H9 (cell line): ENCODE measurements at regions not wholly inside any gene's neighbourhood (a gene's known extent, or its start where the extent isn't known, plus 50 kb on each side); places are given as distances from the start of the nearest gene placed in this dataset.

ENCODE experiments used
- DNase-seq: peaks from one replicate; pipeline ENCODE4 v3.0.0-alpha.2; 2017
- H2AFZ ChIP-seq: one replicate; pipeline ENCODE4 v1.6.1; 2013; ENCODE audit warnings: mild to moderate bottlenecking, low read length, control low read depth, moderate library complexity
- H2AK5ac ChIP-seq: 2 replicates; pipeline ENCODE4 v1.6.1; 2013; ENCODE audit warnings: low read length, control low read depth, mixed read lengths; ENCODE audit not compliant: insufficient read length
- H2BK120ac ChIP-seq: one replicate; pipeline ENCODE4 v1.6.1; 2013; ENCODE audit warnings: low read depth, mild to moderate bottlenecking, low read length, control low read depth, inconsistent platforms; ENCODE audit not compliant: poor library complexity, severe bottlenecking
- H2BK12ac ChIP-seq: 2 replicates; pipeline ENCODE4 v1.6.1; 2013; ENCODE audit warnings: low read length, control low read depth, mixed read lengths, low read depth; ENCODE audit not compliant: insufficient read length
- H2BK15ac ChIP-seq: 2 replicates; pipeline ENCODE4 v1.6.1; 2013; ENCODE audit warnings: low read depth, low read length, control low read depth
- H2BK20ac ChIP-seq: one replicate; pipeline ENCODE4 v1.6.1; 2013; ENCODE audit warnings: low read depth, mild to moderate bottlenecking, low read length, control low read depth, inconsistent platforms; ENCODE audit not compliant: poor library complexity, severe bottlenecking
- H2BK5ac ChIP-seq: 2 replicates; pipeline ENCODE4 v1.6.1; 2013; ENCODE audit warnings: low read length, control low read depth, mixed read lengths; ENCODE audit not compliant: insufficient read length
- H3K14ac ChIP-seq: 2 replicates; pipeline ENCODE4 v1.6.1; 2013; ENCODE audit warnings: low read length, control low read depth; ENCODE audit not compliant: insufficient read depth
- H3K18ac ChIP-seq: 2 replicates; pipeline ENCODE4 v1.6.1; 2013; ENCODE audit warnings: low read depth, mild to moderate bottlenecking, mixed read lengths, low read length, control low read depth; ENCODE audit not compliant: insufficient read length
- H3K23ac ChIP-seq: 2 replicates; pipeline ENCODE4 v1.6.1; 2013; ENCODE audit warnings: low read length, control low read depth, mixed read lengths, low read depth; ENCODE audit not compliant: insufficient read length
- H3K23me2 ChIP-seq: 2 replicates; pipeline ENCODE4 v1.6.1; 2013; ENCODE audit warnings: low read depth, mild to moderate bottlenecking, mixed read lengths, low read length, control low read depth; ENCODE audit not compliant: insufficient read length, poor library complexity, severe bottlenecking
- H3K27ac ChIP-seq: 2 replicates; pipeline ENCODE4 v1.5.1; 2013; ENCODE audit warnings: low read length, control low read depth, mixed read lengths, low read depth; ENCODE audit not compliant: insufficient read length
- H3K27me3 ChIP-seq: 2 replicates; pipeline ENCODE4 v1.6.1; 2013; ENCODE audit warnings: low read length, control low read depth, inconsistent platforms; ENCODE audit not compliant: insufficient read depth
- H3K4ac ChIP-seq: 2 replicates; pipeline ENCODE4 v1.6.1; 2013; ENCODE audit warnings: low read depth, mild to moderate bottlenecking, control low read depth, inconsistent platforms, low read length, moderate library complexity
- H3K4me1 ChIP-seq: 2 replicates; pipeline ENCODE4 v1.6.1; 2013; ENCODE audit warnings: low read length, control low read depth, inconsistent platforms; ENCODE audit not compliant: insufficient read depth
- H3K4me2 ChIP-seq: 2 replicates; pipeline ENCODE4 v1.6.1; 2013; ENCODE audit warnings: low read length, control low read depth, mixed read lengths; ENCODE audit not compliant: insufficient read length, insufficient read depth
- H3K56ac ChIP-seq: 2 replicates; pipeline ENCODE4 v1.6.1; 2013; ENCODE audit warnings: low read depth, mild to moderate bottlenecking, mixed read lengths, low read length, control low read depth; ENCODE audit not compliant: insufficient read length
- H3K79me1 ChIP-seq: 2 replicates; pipeline ENCODE4 v1.6.1; 2013; ENCODE audit warnings: low read depth, mild to moderate bottlenecking, moderate library complexity, low read length, control low read depth, inconsistent platforms; ENCODE audit not compliant: insufficient read depth, poor library complexity, severe bottlenecking
- H3K79me2 ChIP-seq: 2 replicates; pipeline ENCODE4 v1.6.1; 2013; ENCODE audit warnings: low read length, control low read depth, inconsistent platforms; ENCODE audit not compliant: insufficient read depth
- H3K9ac ChIP-seq: 2 replicates; pipeline ENCODE4 v1.6.1; 2013; ENCODE audit warnings: low read length, control low read depth, mixed read lengths; ENCODE audit not compliant: insufficient read length; ENCODE audit errors: extremely low read depth
- H3K9me3 ChIP-seq: one replicate; pipeline ENCODE4 v1.6.1; 2013; ENCODE audit warnings: low read depth, low read length, inconsistent platforms; ENCODE audit not compliant: control insufficient read depth
- H3T11ph ChIP-seq: one replicate; pipeline ENCODE4 v1.6.1; 2013; ENCODE audit warnings: mild to moderate bottlenecking, low read length, control low read depth, inconsistent platforms
- H4K20me1 ChIP-seq: one replicate; pipeline ENCODE4 v1.6.1; 2013; ENCODE audit not compliant: control insufficient read depth, insufficient read length, insufficient read depth
- H4K5ac ChIP-seq: 2 replicates; pipeline ENCODE4 v1.6.1; 2013; ENCODE audit warnings: low read depth, mild to moderate bottlenecking, mixed read lengths, low read length, control low read depth; ENCODE audit not compliant: insufficient read length
- H4K8ac ChIP-seq: replicated peaks from 2 replicates; pipeline ENCODE4 v1.6.1; 2013; ENCODE audit warnings: low read length, control low read depth, mixed read lengths, low read depth; ENCODE audit not compliant: insufficient read length
- H4K91ac ChIP-seq: 2 replicates; pipeline ENCODE4 v1.6.1; 2013; ENCODE audit warnings: low read depth, mild to moderate bottlenecking, moderate library complexity, mixed read lengths, low read length, control low read depth; ENCODE audit not compliant: insufficient read length
- H3K27ac Mint-ChIP-seq, 3 experiments: 2 replicates in 2 of 3; 3 replicates in 1 of 3; pipeline ENCODE4 v1.8.0; 2020 to 2021; ENCODE audit warnings: mixed read lengths in 3 of 3, mild to moderate bottlenecking in 1 of 3, moderate library complexity in 1 of 3
- H3K27me3 Mint-ChIP-seq: 2 replicates; pipeline ENCODE4 v1.8.0; 2021; ENCODE audit warnings: low read depth, mild to moderate bottlenecking, moderate library complexity, mixed read lengths
- H3K36me3 Mint-ChIP-seq, 3 experiments: 2 replicates in 2 of 3; 3 replicates in 1 of 3; pipeline ENCODE4 v1.8.0; 2020 to 2021; ENCODE audit warnings: low read depth in 3 of 3, mixed read lengths in 3 of 3; ENCODE audit not compliant: insufficient read depth in 1 of 3
- H3K4me1 Mint-ChIP-seq, 2 experiments: 2 replicates each; pipeline ENCODE4 v1.8.0; 2020; ENCODE audit warnings: mixed read lengths in 2 of 2
- H3K4me3 Mint-ChIP-seq, 2 experiments: 2 replicates in 1 of 2; 3 replicates in 1 of 2; pipeline ENCODE4 v1.8.0; 2020 to 2021; ENCODE audit warnings: mild to moderate bottlenecking in 2 of 2, mixed read lengths in 2 of 2, moderate library complexity in 1 of 2
- H3K9me3 Mint-ChIP-seq, 2 experiments: 2 replicates in 1 of 2; 3 replicates in 1 of 2; pipeline ENCODE4 v1.8.0; 2020; ENCODE audit warnings: mild to moderate bottlenecking in 2 of 2, mixed read lengths in 2 of 2, moderate library complexity in 1 of 2
- WGBS: extraction: QIAGEN DNeasy Blood & Tissue Kit; methylation state at CpG from one replicate; pipeline ENCODE4 v1.1.7; 2013; ENCODE audit warnings: missing lambda C conversion rate, low lambda C conversion rate, mixed read lengths; ENCODE audit not compliant: insufficient read length; ENCODE audit errors: extremely low coverage; 5-methylcytosine and 5-hydroxymethylcytosine counted together
- TF ChIP-seq, protein P1 (sequence below): fragments of 200-600 bp; sonication (generic); conservative IDR thresholded peaks from 3 replicates; pipeline ENCODE4 v1.8.0; 2021; ENCODE audit warnings: antibody characterized with exemption, mild to moderate bottlenecking

DNA sequence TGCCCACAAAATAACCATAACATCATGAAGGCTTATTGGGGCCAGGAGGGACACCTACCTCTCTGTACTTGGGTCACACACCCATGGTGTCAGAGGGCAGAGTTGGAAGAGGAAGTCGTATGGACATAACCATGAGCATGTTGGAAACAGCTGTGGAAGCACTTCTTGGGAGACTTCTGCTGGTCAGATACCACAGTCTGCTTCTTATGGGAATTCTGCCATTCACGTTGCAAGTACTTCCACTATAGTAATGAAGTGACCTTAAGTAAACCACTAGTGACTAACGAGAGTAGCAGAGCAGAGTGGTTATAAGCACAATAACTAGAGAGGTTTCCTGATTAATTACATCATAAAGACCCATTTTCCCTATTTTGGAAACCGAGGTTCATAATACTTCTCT lies 61.1 kb upstream of the TFPI start:
- TF ChIP-seq, protein P1, sequence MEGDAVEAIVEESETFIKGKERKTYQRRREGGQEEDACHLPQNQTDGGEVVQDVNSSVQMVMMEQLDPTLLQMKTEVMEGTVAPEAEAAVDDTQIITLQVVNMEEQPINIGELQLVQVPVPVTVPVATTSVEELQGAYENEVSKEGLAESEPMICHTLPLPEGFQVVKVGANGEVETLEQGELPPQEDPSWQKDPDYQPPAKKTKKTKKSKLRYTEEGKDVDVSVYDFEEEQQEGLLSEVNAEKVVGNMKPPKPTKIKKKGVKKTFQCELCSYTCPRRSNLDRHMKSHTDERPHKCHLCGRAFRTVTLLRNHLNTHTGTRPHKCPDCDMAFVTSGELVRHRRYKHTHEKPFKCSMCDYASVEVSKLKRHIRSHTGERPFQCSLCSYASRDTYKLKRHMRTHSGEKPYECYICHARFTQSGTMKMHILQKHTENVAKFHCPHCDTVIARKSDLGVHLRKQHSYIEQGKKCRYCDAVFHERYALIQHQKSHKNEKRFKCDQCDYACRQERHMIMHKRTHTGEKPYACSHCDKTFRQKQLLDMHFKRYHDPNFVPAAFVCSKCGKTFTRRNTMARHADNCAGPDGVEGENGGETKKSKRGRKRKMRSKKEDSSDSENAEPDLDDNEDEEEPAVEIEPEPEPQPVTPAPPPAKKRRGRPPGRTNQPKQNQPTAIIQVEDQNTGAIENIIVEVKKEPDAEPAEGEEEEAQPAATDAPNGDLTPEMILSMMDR: no peak
- H3K4me1 ChIP-seq: peaks cover 6% of the 10 kb centered on the region; the same call in 1 of the 2 replicates
- H2AFZ ChIP-seq: no peak overlapping the region
- peak overlapping the region in 1 of 3 experiments; percentile 6; a peak in 1 of 7 replicates for H3K27ac Mint-ChIP-seq
- no peak overlapping the region for H4K5ac ChIP-seq
- no peak overlapping the region for H3K14ac ChIP-seq
- H2BK20ac ChIP-seq: no peak overlapping the region
- no peak overlapping the region for H3K4me2 ChIP-seq
- H2BK120ac ChIP-seq: no peak overlapping the region
- WGBS: no CpG with 5 or more reads among the region's 4 CpGs
- no peak overlapping the region for H2BK12ac ChIP-seq
- H4K8ac ChIP-seq: no peak overlapping the region
- H4K91ac ChIP-seq: no peak overlapping the region
- H3K4me3 Mint-ChIP-seq: no peak overlapping the region
- no peak overlapping the region for H3K4ac ChIP-seq
- H3K18ac ChIP-seq: no peak overlapping the region
- no peak overlapping the region for H2BK15ac ChIP-seq
- H3K79me1 ChIP-seq: no peaks in the 10 kb centered on the region
- H3K79me2 ChIP-seq: no peaks in the 10 kb centered on the region
- no peaks in the 10 kb centered on the region for H3K9me3 ChIP-seq
- no peak for DNase-seq
- no peak overlapping the region for H3K23ac ChIP-seq
- peaks cover 28 to 39% of the 10 kb centered on the region in 2 experiments for H3K4me1 Mint-ChIP-seq
- no peak overlapping the region for H2AK5ac ChIP-seq
- H3K23me2 ChIP-seq: no peaks in the 10 kb centered on the region
- H3K36me3 Mint-ChIP-seq: no peaks in the 10 kb centered on the region
- no peak overlapping the region for H3K9ac ChIP-seq
- H3T11ph ChIP-seq: no peak overlapping the region
- no peaks in the 10 kb centered on the region for H4K20me1 ChIP-seq
- H3K27me3 Mint-ChIP-seq: peaks cover under 1% of the 10 kb centered on the region; the same call in 1 of the 2 replicates
- no peak overlapping the region for H2BK5ac ChIP-seq
- H3K27me3 ChIP-seq: no peaks in the 10 kb centered on the region
- H3K9me3 Mint-ChIP-seq: no peaks in the 10 kb centered on the region
- no peak overlapping the region for H3K56ac ChIP-seq
- H3K27ac ChIP-seq: peak overlapping the region; percentile 52
